Rectal smooth muscle tissue (tissue), 1 donor: ENCODE measurements at regions not wholly inside any gene's neighbourhood (a gene's known extent, or its start where the extent isn't known, plus 50 kb on each side); places are given as distances from the start of the nearest gene placed in this dataset.

Experiments used
- H3K27ac ChIP-seq: one replicate; pipeline ENCODE4 v1.7.0; 2013; ENCODE audit warnings: low read depth, low read length, inconsistent platforms
- H3K27me3 ChIP-seq: one replicate; pipeline ENCODE4 v1.7.0; 2013; ENCODE audit warnings: low read length; ENCODE audit not compliant: control insufficient read depth, insufficient read depth
- H3K36me3 ChIP-seq: one replicate; pipeline ENCODE4 v1.7.0; 2013; ENCODE audit warnings: low read length; ENCODE audit not compliant: control insufficient read depth, insufficient read depth
- H3K4me1 ChIP-seq: one replicate; pipeline ENCODE4 v1.7.0; 2013; ENCODE audit warnings: low read length; ENCODE audit not compliant: control insufficient read depth, insufficient read depth
- H3K4me3 ChIP-seq: one replicate; pipeline ENCODE4 v1.7.0; 2013; ENCODE audit warnings: low read length
- H3K9ac ChIP-seq: one replicate; pipeline ENCODE4 v1.7.0; 2013; ENCODE audit warnings: low read length

GRCh38 chr15:77737238-77738037, 104.7 kb upstream of the LINGO1 start:
- Histone ChIP-seq H3K4me1 (no peaks in the 10 kb centered on the region), H3K36me3 (no peaks in the 10 kb centered on the region), H3K27ac (no peak overlapping the region), H3K4me3 (no peak overlapping the region), H3K27me3 (peaks cover 2% of the 10 kb centered on the region), H3K9ac (no peak overlapping the region)

- Histone ChIP-seq H3K36me3 (no peaks in the 10 kb centered on the region), H3K27ac (no peak overlapping the region), H3K4me3 (no peak overlapping the region), H3K27me3 (peaks cover 2% of the 10 kb centered on the region), H3K9ac (no peak overlapping the region), H3K4me1 (no peaks in the 10 kb centered on the region)
Observed at GRCh38 chr15:77734306-77734705, 101.6 kb upstream of the LINGO1 start.

- Histone ChIP-seq H3K9ac (no peak overlapping the region), H3K27me3 (peaks cover 1% of the 10 kb centered on the region), H3K36me3 (no peaks in the 10 kb centered on the region), H3K27ac (no peak overlapping the region), H3K4me1 (no peaks in the 10 kb centered on the region), H3K4me3 (no peak overlapping the region)
Observed at GRCh38 chr15:77733579-77734300, 101.0 kb upstream of the LINGO1 start.

- Histone ChIP-seq H3K4me3 (no peak overlapping the region), H3K27me3 (no peaks in the 10 kb centered on the region), H3K4me1 (no peaks in the 10 kb centered on the region), H3K36me3 (no peaks in the 10 kb centered on the region), H3K9ac (no peak overlapping the region), H3K27ac (no peak overlapping the region)
Observed at GRCh38 chr15:77732514-77733335, 100.0 kb upstream of the LINGO1 start.

GRCh38 chr15:77731945-77732344, 99.2 kb upstream of the LINGO1 start:
- Histone ChIP-seq H3K9ac (no peak overlapping the region), H3K4me3 (no peak overlapping the region), H3K36me3 (no peaks in the 10 kb centered on the region), H3K27ac (no peak overlapping the region), H3K4me1 (no peaks in the 10 kb centered on the region), H3K27me3 (no peaks in the 10 kb centered on the region)

GRCh38 chr15:77731067-77731466, 98.4 kb upstream of the LINGO1 start:
- Histone ChIP-seq H3K27me3 (no peaks in the 10 kb centered on the region), H3K27ac (no peak overlapping the region), H3K9ac (no peak overlapping the region)

GRCh38 chr15:77727635-77728304, 95.1 kb upstream of the LINGO1 start:
- no peak overlapping the region for H3K4me3 ChIP-seq
- H3K9ac ChIP-seq = no peak overlapping the region
- H3K27ac ChIP-seq = no peak overlapping the region
- no peaks in the 10 kb centered on the region for H3K36me3 ChIP-seq
- H3K27me3 ChIP-seq = no peaks in the 10 kb centered on the region
- no peaks in the 10 kb centered on the region for H3K4me1 ChIP-seq

More at GRCh38 chr15:77731067-77731466, 98.4 kb upstream of the LINGO1 start:
- Histone ChIP-seq H3K36me3 (no peaks in the 10 kb centered on the region), H3K4me1 (no peaks in the 10 kb centered on the region), H3K4me3 (no peak overlapping the region)

GRCh38 chr15:77724715-77725114, 92.0 kb upstream of the LINGO1 start:
- Histone ChIP-seq H3K36me3 (no peaks in the 10 kb centered on the region), H3K27me3 (no peaks in the 10 kb centered on the region), H3K4me1 (no peaks in the 10 kb centered on the region), H3K4me3 (no peak overlapping the region), H3K9ac (no peak overlapping the region), H3K27ac (no peak overlapping the region)

GRCh38 chr15:77723756-77724155, 91.0 kb upstream of the LINGO1 start:
- H3K27me3 ChIP-seq = peaks cover 3% of the 10 kb centered on the region
- H3K27ac ChIP-seq = no peak overlapping the region
- no peak overlapping the region for H3K9ac ChIP-seq
- H3K4me1 ChIP-seq = no peaks in the 10 kb centered on the region
- H3K36me3 ChIP-seq = no peaks in the 10 kb centered on the region
- no peak overlapping the region for H3K4me3 ChIP-seq

GRCh38 chr15:77722759-77723460, 90.2 kb upstream of the LINGO1 start:
- no peak overlapping the region for H3K4me3 ChIP-seq
- no peaks in the 10 kb centered on the region for H3K4me1 ChIP-seq
- H3K27me3 ChIP-seq = peaks cover 3% of the 10 kb centered on the region
- no peak overlapping the region for H3K27ac ChIP-seq
- H3K36me3 ChIP-seq = no peaks in the 10 kb centered on the region
- no peak overlapping the region for H3K9ac ChIP-seq

- H3K27ac ChIP-seq = no peak overlapping the region
- H3K9ac ChIP-seq = no peak overlapping the region
- H3K36me3 ChIP-seq = no peaks in the 10 kb centered on the region
- H3K4me3 ChIP-seq = no peak overlapping the region
- H3K4me1 ChIP-seq = no peaks in the 10 kb centered on the region
- H3K27me3 ChIP-seq = peaks cover 3% of the 10 kb centered on the region
Observed at GRCh38 chr15:77721963-77722362, 89.3 kb upstream of the LINGO1 start.
